ENCODE measurements at regions not wholly inside any gene's neighbourhood (a gene's known extent, or its start where the extent isn't known, plus 50 kb on each side); places are given as distances from the start of the nearest gene placed in this dataset.

DNA sequence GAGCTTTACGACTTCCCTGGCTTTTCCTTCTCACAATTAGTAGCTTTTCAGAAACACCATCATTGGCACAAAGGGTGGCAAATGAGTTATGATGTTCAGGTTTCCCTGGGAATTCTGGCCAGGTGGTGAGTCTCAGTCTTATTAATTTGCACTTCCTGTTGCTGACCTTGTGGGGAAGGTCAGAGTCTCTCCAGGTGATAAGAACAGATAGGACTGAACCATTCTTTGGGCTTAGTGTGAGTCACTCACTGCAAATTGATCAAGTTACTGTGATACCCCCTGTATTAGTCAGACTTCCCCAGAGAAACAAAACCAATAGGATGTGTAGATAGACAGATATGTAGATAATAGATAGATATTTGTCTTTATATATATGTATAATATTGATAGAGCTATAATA is 53.8 kb upstream of the RANBP3L start:
- no peaks in the 10 kb centered on the region for H3K4me1 Mint-ChIP-seq
- no peak for ATAC-seq (replicated peaks; ENCODE audit: extremely low read depth, poor library complexity, severe bottlenecking)
- no peak overlapping the region for H3K4me3 Mint-ChIP-seq
- H3K27me3 Mint-ChIP-seq, result peaks cover 14% of the 10 kb centered on the region
- no peaks in the 10 kb centered on the region for H3K36me3 Mint-ChIP-seq (ENCODE audit: insufficient read depth)
- no peaks in the 10 kb centered on the region for H3K9me3 Mint-ChIP-seq
- no peak overlapping the region for H3K27ac Mint-ChIP-seq (ENCODE audit: low read depth)
- no peak for DNase-seq (ENCODE audit: low spot score in 2 of 2)

DNA sequence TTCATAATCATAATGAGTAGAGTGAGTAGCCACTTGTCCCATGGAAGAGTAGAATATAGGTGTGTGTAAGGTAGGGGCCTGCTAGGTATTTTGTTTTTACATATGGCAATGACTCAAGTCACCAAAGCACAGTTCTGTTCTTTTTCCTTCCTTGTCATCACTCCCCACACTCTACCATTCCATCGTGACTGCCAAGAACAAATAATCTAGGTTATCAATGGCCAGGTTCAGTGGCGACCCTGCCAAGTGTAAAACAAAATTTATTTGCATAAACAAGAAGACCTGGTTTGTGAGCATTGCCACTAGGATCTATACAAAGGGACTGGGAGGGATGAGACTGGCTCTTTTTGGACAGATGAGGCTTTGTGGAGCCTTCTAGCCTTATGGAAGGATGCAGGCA is 55.2 kb upstream of the RANBP3L start:
- no peak for ATAC-seq (replicated peaks; ENCODE audit: extremely low read depth, poor library complexity, severe bottlenecking)
- DNase-seq (ENCODE audit: low spot score in 2 of 2), result no peak
- H3K36me3 Mint-ChIP-seq (ENCODE audit: insufficient read depth), result no peaks in the 10 kb centered on the region

DNA sequence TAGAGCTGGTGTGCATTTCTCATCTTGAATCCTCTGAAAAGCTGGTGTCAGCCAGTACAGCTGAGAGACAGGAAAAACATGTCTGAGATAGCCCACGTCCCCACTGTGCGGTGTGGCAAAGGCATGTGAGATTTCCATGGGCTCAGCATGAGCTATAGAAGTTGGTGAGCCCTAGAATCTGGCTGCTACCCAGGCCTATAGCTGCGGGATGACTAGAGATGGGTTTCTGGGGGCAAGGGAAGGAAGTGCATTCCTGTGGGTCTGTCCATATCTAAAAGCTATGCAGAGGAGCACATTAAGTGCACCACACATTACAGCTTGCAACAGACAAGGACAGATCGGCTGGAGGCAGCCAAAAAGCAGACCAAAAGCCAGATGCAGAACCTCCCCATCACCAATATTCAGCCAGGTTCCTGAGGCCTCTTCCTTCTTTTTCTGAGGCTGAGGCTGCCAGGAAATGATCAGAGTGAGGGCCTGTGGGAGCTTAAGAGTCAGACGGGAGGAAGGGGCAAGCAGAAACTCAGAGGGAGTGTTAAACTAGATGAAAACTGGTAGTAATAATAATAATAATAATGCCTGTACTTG is 55.8 kb upstream of the RANBP3L start:
- no peak overlapping the region for H3K27ac Mint-ChIP-seq (ENCODE audit: low read depth)
- no peaks in the 10 kb centered on the region for H3K27me3 Mint-ChIP-seq
- H3K9me3 Mint-ChIP-seq, result no peaks in the 10 kb centered on the region
- no peak overlapping the region for H3K4me3 Mint-ChIP-seq
- H3K4me1 Mint-ChIP-seq, result no peaks in the 10 kb centered on the region
- DNase-seq (ENCODE audit: low spot score in 2 of 2) (no peak), ATAC-seq (replicated peaks; ENCODE audit: extremely low read depth, poor library complexity, severe bottlenecking) (no peak)
- H3K36me3 Mint-ChIP-seq (ENCODE audit: insufficient read depth), result no peaks in the 10 kb centered on the region

More for the DNA sequence above, 55.2 kb upstream of the RANBP3L start:
- H3K27me3 Mint-ChIP-seq, result peaks cover 4% of the 10 kb centered on the region
- no peaks in the 10 kb centered on the region for H3K4me1 Mint-ChIP-seq
- no peaks in the 10 kb centered on the region for H3K9me3 Mint-ChIP-seq
- H3K27ac Mint-ChIP-seq (ENCODE audit: low read depth), result no peak overlapping the region
- H3K4me3 Mint-ChIP-seq, result no peak overlapping the region

DNA sequence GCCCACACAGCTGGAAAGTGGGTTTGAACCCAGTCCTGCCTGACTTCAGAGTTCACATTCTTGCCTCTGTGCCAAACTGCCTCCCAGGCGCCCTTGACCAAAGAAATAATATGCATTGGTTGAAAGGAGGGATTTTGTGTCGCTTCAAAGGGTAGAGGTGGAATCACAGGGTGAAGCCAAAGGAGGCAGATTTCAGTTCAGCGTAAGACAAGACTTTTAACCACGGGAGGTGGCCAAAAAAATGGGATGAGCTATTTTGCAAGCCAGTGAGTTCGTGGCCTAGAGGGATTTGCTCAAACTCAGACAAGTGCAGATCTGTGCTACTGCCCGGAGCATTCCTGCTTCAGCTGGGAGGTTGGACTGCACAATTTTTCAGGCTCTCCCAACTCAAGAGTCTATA is 57.6 kb upstream of the RANBP3L start:
- Mint-ChIP-seq H3K4me1 (no peaks in the 10 kb centered on the region), H3K27me3 (no peaks in the 10 kb centered on the region), H3K9me3 (no peaks in the 10 kb centered on the region), H3K36me3 (ENCODE audit: insufficient read depth) (no peaks in the 10 kb centered on the region), H3K27ac (ENCODE audit: low read depth) (no peak overlapping the region), H3K4me3 (no peak overlapping the region)
- ATAC-seq (replicated peaks; ENCODE audit: extremely low read depth, poor library complexity, severe bottlenecking), result no peak
- DNase-seq (ENCODE audit: low spot score in 2 of 2), result no peak

DNA sequence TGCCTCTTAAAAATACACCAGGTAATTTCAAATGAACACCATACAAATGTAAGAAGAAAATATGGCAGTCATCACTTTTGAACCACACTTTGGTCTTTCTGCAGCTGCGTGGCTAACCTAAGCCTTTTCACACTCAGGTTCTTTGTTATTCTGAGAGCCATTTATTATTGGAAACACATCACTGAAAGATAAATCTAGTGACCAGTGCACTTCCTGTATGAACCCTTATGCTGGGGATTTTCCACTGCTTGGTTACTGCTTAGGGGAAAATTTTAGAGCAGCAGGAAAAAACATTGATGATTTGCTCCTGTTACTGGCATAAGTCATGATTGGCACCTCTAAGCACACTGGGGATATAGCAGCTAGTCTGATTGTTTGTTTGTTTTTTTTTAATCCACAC is 58.6 kb upstream of the RANBP3L start:
- Mint-ChIP-seq H3K9me3 (no peaks in the 10 kb centered on the region), H3K4me3 (no peak overlapping the region), H3K27ac (ENCODE audit: low read depth) (no peak overlapping the region), H3K27me3 (no peaks in the 10 kb centered on the region), H3K4me1 (no peaks in the 10 kb centered on the region), H3K36me3 (ENCODE audit: insufficient read depth) (no peaks in the 10 kb centered on the region)
- ATAC-seq (replicated peaks; ENCODE audit: extremely low read depth, poor library complexity, severe bottlenecking), result no peak
- DNase-seq (ENCODE audit: low spot score in 2 of 2), result no peak

DNA sequence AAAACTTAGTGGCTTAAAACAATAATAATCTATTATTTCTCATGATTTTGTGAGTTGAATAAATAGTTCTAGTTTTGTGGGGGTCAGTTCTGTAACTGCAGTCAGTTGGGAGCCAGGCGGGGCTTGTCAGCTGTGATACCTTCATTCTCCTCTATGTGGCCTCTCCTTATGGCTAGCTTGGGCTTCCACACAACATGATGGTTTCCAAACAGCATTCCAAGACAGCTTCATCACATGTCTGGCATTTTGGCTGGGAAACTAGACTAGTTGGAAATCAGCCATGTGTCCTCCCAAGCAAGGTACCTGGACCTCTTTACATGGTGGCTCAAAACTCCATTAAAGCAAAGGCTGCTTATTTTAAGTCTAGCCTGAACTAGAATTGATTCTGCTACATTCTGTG is 61.4 kb upstream of the RANBP3L start:
- Mint-ChIP-seq H3K27me3 (no peaks in the 10 kb centered on the region), H3K9me3 (no peaks in the 10 kb centered on the region), H3K36me3 (ENCODE audit: insufficient read depth) (no peaks in the 10 kb centered on the region), H3K4me1 (no peaks in the 10 kb centered on the region), H3K4me3 (no peak overlapping the region), H3K27ac (ENCODE audit: low read depth) (no peak overlapping the region)
- DNase-seq (ENCODE audit: low spot score in 2 of 2) (no peak), ATAC-seq (replicated peaks; ENCODE audit: extremely low read depth, poor library complexity, severe bottlenecking) (no peak)

DNA sequence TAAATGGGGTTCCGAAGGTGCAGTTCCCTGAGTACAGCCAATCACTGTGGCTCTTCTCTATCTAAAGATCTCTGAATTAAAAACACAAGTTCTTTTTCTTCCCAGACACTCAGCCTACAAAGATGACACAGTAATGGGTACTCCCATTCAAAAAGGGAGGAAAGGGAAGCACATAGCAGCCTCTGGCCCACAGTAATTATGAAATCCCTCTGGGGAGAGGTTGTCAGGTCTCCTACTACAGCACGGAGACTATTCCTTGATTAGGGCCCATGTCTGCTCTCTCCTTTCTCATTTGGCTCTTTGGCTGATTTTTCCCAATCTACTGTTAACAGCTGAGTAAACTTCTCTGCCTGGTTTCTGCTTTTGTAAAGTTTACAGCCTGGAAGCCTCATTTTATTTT is 62.0 kb upstream of the RANBP3L start:
- Mint-ChIP-seq H3K4me3 (no peak overlapping the region), H3K27ac (ENCODE audit: low read depth) (no peak overlapping the region), H3K36me3 (ENCODE audit: insufficient read depth) (no peaks in the 10 kb centered on the region), H3K27me3 (no peaks in the 10 kb centered on the region), H3K9me3 (no peaks in the 10 kb centered on the region), H3K4me1 (no peaks in the 10 kb centered on the region)
- ATAC-seq (replicated peaks; ENCODE audit: extremely low read depth, poor library complexity, severe bottlenecking), result no peak
- DNase-seq (ENCODE audit: low spot score in 2 of 2), result no peak

DNA sequence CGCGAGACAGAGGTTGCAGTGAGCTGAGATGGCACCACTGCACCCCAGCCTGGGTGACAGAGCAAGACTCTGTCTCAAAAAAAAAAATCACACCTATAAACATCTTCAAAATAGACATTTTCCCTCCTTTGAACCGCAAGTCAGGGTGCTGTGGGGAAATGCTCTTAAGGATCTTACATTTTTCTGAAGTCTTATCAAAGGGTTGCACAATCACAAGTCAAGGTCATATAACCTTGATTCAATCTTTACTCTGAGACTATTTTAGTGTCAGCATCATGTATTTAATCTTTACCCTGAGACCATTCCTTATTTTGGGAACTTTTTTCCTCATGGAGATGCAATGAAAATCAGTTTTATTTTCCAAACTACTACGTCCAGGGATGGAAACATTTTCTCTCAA is 62.8 kb upstream of the RANBP3L start:
- DNase-seq (ENCODE audit: low spot score in 2 of 2) (no peak), ATAC-seq (replicated peaks; ENCODE audit: extremely low read depth, poor library complexity, severe bottlenecking) (no peak)
- no peaks in the 10 kb centered on the region for H3K9me3 Mint-ChIP-seq
- no peaks in the 10 kb centered on the region for H3K36me3 Mint-ChIP-seq (ENCODE audit: insufficient read depth)
- H3K27ac Mint-ChIP-seq (ENCODE audit: low read depth), result no peak overlapping the region
- H3K4me3 Mint-ChIP-seq, result no peak overlapping the region
- no peaks in the 10 kb centered on the region for H3K27me3 Mint-ChIP-seq
- no peaks in the 10 kb centered on the region for H3K4me1 Mint-ChIP-seq

DNA sequence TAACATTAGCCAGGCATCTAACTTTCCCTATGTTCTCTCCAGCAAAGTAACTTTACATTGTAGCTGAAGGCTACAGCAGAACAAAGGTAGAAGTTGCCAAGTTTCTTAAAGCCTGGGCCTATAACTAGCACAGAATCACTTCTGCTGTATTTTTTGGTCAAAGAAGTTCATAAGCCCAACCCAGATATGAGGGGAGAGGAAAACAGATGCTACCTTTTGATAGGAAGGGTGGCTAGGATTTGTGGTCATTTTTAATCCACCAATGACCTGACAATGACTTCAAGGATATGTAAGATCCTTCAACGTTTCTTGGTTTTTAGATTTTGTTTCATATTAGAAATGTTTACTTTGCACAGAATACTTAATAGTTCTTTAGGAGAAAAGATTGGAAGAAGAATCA is 64.2 kb upstream of the RANBP3L start:
- DNase-seq (ENCODE audit: low spot score in 2 of 2) (no peak), ATAC-seq (replicated peaks; ENCODE audit: extremely low read depth, poor library complexity, severe bottlenecking) (no peak)
- Mint-ChIP-seq H3K36me3 (ENCODE audit: insufficient read depth) (no peaks in the 10 kb centered on the region), H3K27me3 (peaks cover 12% of the 10 kb centered on the region), H3K9me3 (no peaks in the 10 kb centered on the region), H3K4me3 (no peak overlapping the region), H3K27ac (ENCODE audit: low read depth) (no peak overlapping the region), H3K4me1 (no peaks in the 10 kb centered on the region)

DNA sequence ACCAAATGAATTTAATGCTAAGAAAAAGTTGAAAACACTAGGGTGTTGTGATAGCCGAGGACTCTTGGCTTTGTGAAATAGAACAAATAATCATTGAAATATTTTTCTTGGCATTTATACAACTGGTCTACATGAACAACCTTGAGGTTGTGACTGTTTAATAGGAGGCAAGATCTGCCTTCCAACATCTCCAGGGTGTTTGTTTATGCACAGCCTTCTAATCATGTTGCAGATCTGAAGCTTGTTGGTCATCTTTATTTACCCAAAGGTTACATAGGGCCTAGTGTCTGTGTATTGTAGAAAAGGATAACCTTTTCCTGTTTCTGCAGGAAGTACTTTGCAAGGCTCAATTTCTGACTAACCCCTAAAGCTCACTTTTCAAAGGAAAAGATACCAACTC is 65.2 kb upstream of the RANBP3L start:
- no peaks in the 10 kb centered on the region for H3K36me3 Mint-ChIP-seq (ENCODE audit: insufficient read depth)
- no peak overlapping the region for H3K27ac Mint-ChIP-seq (ENCODE audit: low read depth)
- no peaks in the 10 kb centered on the region for H3K9me3 Mint-ChIP-seq
- H3K4me1 Mint-ChIP-seq, result no peaks in the 10 kb centered on the region
- ATAC-seq (replicated peaks; ENCODE audit: extremely low read depth, poor library complexity, severe bottlenecking) (no peak), DNase-seq (ENCODE audit: low spot score in 2 of 2) (no peak)
- H3K27me3 Mint-ChIP-seq, result peaks cover 18% of the 10 kb centered on the region
- no peak overlapping the region for H3K4me3 Mint-ChIP-seq

DNA sequence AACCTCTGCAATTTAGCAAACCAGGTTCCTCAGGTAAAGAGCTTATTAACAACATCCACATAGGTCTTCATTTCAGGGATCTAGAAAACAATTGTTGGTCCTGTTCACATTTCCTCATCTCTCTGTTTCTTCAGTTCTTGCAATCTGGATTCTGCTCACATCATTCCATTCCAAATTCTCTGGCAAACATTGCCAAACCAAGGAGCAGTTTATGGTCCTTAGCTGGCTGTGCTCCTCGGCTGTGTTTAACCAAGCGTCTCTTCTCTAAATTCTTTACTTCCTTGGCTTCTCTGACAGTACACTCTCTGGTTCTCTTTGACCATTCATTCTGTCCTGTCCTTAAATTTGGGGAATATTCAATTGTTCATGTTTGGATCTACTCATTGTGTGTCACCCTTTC is 65.8 kb upstream of the RANBP3L start:
- ATAC-seq (replicated peaks; ENCODE audit: extremely low read depth, poor library complexity, severe bottlenecking) (no peak), DNase-seq (ENCODE audit: low spot score in 2 of 2) (no peak)
- Mint-ChIP-seq H3K4me3 (no peak overlapping the region), H3K27me3 (peaks cover 20% of the 10 kb centered on the region), H3K36me3 (ENCODE audit: insufficient read depth) (no peaks in the 10 kb centered on the region), H3K27ac (ENCODE audit: low read depth) (no peak overlapping the region), H3K4me1 (no peaks in the 10 kb centered on the region), H3K9me3 (no peaks in the 10 kb centered on the region)

DNA sequence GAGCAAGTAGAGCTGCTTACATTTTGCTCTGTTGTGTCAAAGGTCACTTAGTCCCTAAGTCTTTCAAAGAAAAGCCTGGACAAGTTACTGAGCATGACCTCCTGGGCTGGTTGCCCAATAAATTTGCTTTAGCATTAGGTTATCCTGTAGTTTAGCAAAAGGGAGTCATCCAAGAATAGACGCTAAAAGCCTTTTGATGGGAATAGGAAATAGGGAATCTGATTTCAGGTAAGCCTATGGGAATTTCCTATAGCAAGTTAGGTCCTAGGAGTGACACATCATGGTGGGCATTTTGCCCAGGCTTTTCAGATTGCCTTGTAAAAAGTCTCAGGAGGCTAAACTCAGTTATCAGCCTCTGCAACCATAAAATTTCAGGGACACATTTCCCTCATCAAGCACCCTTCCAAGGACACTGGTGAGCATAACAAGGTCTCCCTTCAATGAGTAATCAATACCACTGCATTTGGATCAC is 67.6 kb upstream of the RANBP3L start:
- Mint-ChIP-seq H3K36me3 (ENCODE audit: insufficient read depth) (no peaks in the 10 kb centered on the region), H3K4me3 (no peak overlapping the region), H3K4me1 (no peaks in the 10 kb centered on the region), H3K27ac (ENCODE audit: low read depth) (no peak overlapping the region), H3K27me3 (peaks cover 30% of the 10 kb centered on the region), H3K9me3 (no peaks in the 10 kb centered on the region)
- ATAC-seq (replicated peaks; ENCODE audit: extremely low read depth, poor library complexity, severe bottlenecking) (no peak), DNase-seq (ENCODE audit: low spot score in 2 of 2) (no peak)

DNA sequence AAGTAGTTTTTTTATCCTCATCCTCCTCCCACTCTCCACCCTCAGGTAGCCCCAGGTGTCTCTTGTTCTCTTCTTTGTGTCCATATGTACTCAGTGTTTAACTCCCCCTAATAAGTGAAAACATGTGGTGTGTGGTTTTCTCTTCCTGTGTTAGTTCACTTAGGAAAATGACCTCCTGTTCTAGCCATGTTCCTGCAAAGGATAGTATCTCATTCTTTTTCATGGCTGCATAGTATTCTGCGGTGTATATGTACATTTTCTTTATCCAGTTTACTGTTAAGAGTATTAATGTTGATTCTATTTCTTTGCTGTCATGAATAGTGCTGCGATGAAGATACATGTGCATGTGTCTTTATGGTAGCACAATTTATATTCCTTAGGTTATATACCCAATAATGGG is 68.4 kb upstream of the RANBP3L start:
- no peak overlapping the region for H3K4me3 Mint-ChIP-seq
- ATAC-seq (replicated peaks; ENCODE audit: extremely low read depth, poor library complexity, severe bottlenecking), result no peak
- peaks cover 30% of the 10 kb centered on the region for H3K27me3 Mint-ChIP-seq
- H3K4me1 Mint-ChIP-seq, result no peaks in the 10 kb centered on the region
- H3K9me3 Mint-ChIP-seq, result no peaks in the 10 kb centered on the region
- no peak overlapping the region for H3K27ac Mint-ChIP-seq (ENCODE audit: low read depth)
- no peak for DNase-seq (ENCODE audit: low spot score in 2 of 2)
- no peaks in the 10 kb centered on the region for H3K36me3 Mint-ChIP-seq (ENCODE audit: insufficient read depth)

DNA sequence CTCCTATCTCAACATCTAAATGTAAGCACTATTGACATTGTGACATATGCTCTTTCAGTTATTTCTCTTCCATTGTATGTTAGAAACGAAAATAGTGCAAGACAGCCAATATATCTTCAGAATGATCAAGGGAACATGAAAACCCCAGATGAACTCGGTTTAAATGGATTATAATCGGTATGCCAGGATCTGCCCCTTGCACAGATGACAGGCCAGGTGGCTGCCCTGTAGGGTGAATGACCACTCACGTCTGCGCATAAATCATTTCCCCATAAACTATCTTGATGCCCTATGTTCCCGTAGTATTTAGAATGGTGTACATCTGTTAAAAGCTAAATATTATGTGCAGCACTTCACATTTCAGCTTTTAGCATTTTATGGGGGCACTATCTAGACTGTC is 69.7 kb upstream of the RANBP3L start:
- no peak overlapping the region for H3K27ac Mint-ChIP-seq (ENCODE audit: low read depth)
- ATAC-seq (replicated peaks; ENCODE audit: extremely low read depth, poor library complexity, severe bottlenecking) (no peak), DNase-seq (ENCODE audit: low spot score in 2 of 2) (no peak)
- H3K4me1 Mint-ChIP-seq, result no peaks in the 10 kb centered on the region
- H3K27me3 Mint-ChIP-seq, result peaks cover 30% of the 10 kb centered on the region
- H3K9me3 Mint-ChIP-seq, result no peaks in the 10 kb centered on the region
- H3K36me3 Mint-ChIP-seq (ENCODE audit: insufficient read depth), result no peaks in the 10 kb centered on the region
- no peak overlapping the region for H3K4me3 Mint-ChIP-seq

All from central memory CD8-positive, alpha-beta T cell (primary cell).